Suprapubic skin (tissue), 4 donors: ENCODE measurements at regions not wholly inside any gene's neighbourhood (a gene's known extent, or its start where the extent isn't known, plus 50 kb on each side); places are given as distances from the start of the nearest gene placed in this dataset.
"Not testable (repeated sequence)": the region's sequence is repeated elsewhere in the genome, so short reads cannot be mapped to it uniquely, and the experiment has no call there.

Source experiments
- DNase-seq, 2 donors: peaks; one replicate each; pipeline ENCODE4 v3.0.0-alpha.2; 2019; ENCODE audit warnings: low spot score in 2 of 2
- H3K27ac ChIP-seq: fragments of 200-600 bp; sonication (generic); one replicate; pipeline ENCODE4 v1.5.1; 2019
- H3K27me3 ChIP-seq: fragments of 200-600 bp; sonication (generic); one replicate; pipeline ENCODE4 v1.5.1; 2019
- H3K36me3 ChIP-seq: fragments of 200-600 bp; sonication (generic); one replicate; pipeline ENCODE4 v1.5.1; 2019
- H3K4me1 ChIP-seq: fragments of 200-600 bp; sonication (generic); one replicate; pipeline ENCODE4 v1.5.1; 2019
- H3K4me3 ChIP-seq: fragments of 200-600 bp; sonication (generic); one replicate; pipeline ENCODE4 v1.5.1; 2019; ENCODE audit warnings: mild to moderate bottlenecking
- H3K9me3 ChIP-seq: fragments of 200-600 bp; sonication (generic); one replicate; pipeline ENCODE4 v1.5.1; 2019
- CTCF ChIP-seq, 2 donors: fragments of 200-600 bp in 1 of 2; fragments of 450-650 bp in 1 of 2; sonication (generic) in 1 of 2; IDR thresholded peaks; one replicate each; pipeline ENCODE4 v1.5.1; 2016 to 2019; ENCODE audit warnings: antibody characterized with exemption in 2 of 2, mild to moderate bottlenecking in 1 of 2, moderate library complexity in 1 of 2
- EP300 ChIP-seq: sonication (generic); formaldehyde crosslinking; IDR thresholded peaks from one replicate; pipeline ENCODE4 v1.6.1; 2017; ENCODE audit warnings: antibody characterized with exemption
- POLR2A ChIP-seq, 2 donors: fragments of 450-650 bp; IDR thresholded peaks; one replicate each; pipeline ENCODE4 v1.6.1; 2017; ENCODE audit warnings: antibody characterized with exemption in 2 of 2, mild to moderate bottlenecking in 2 of 2, moderate library complexity in 2 of 2
- POLR2AphosphoS5 ChIP-seq, 3 donors: sonication (generic); formaldehyde crosslinking; IDR thresholded peaks; one replicate each; pipeline ENCODE4 v1.6.1; 2017; ENCODE audit warnings: antibody characterized with exemption in 3 of 3
- WGBS: methylation state at CpG from one replicate; pipeline ENCODE4 v1.1.5; 2018; 5-methylcytosine and 5-hydroxymethylcytosine counted together

DNA sequence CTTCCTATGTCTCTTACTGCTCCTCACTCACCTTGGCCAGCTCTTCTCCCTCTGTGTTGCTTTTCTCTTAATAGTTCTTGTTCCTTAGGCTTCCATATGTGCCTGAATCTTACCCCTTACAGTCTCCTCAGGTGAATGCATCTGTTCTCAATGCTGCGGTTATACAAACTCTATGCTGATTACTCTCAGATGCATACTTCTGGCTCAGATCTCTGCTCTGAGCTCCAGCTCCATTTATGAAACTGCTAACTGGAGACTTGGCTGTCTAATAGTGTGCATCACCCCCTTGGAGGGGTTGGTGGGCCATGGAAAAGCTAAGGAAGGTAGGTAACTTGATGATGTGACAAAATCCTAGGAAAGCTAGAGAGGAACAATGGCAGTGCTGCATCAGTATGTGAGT, 422.5 kb downstream of the TMEM135 start:
- H3K27ac ChIP-seq: no peak overlapping the region
- TF ChIP-seq POLR2A (IDR thresholded peaks at IDR 0.05): no peak
- no peaks in the 10 kb centered on the region for H3K36me3 ChIP-seq
- no peaks in the 10 kb centered on the region for H3K9me3 ChIP-seq
- H3K4me1 ChIP-seq: no peaks in the 10 kb centered on the region
- H3K27me3 ChIP-seq: no peaks in the 10 kb centered on the region
- H3K4me3 ChIP-seq: no peak overlapping the region
- no peak for DNase-seq
- 79% methylated on average over 1 of the region's 1 CpG for WGBS

GRCh38 chr11:87459351-87459750, 421.6 kb downstream of the TMEM135 start:
- H3K36me3 ChIP-seq: no peaks in the 10 kb centered on the region
- H3K27ac ChIP-seq: no peak overlapping the region
- H3K4me3 ChIP-seq: no peak overlapping the region
- no peaks in the 10 kb centered on the region for H3K4me1 ChIP-seq
- H3K9me3 ChIP-seq: no peaks in the 10 kb centered on the region
- H3K27me3 ChIP-seq: no peaks in the 10 kb centered on the region
- DNase-seq: no peak
- 89% methylated on average over 3 of the region's 3 CpGs for WGBS
- TF ChIP-seq CTCF (IDR thresholded peaks at IDR 0.05): no peak
- TF ChIP-seq POLR2AphosphoS5 (IDR thresholded peaks at IDR 0.05): no peak
- TF ChIP-seq POLR2A (IDR thresholded peaks at IDR 0.05): no peak
- no peak for TF ChIP-seq EP300

DNA sequence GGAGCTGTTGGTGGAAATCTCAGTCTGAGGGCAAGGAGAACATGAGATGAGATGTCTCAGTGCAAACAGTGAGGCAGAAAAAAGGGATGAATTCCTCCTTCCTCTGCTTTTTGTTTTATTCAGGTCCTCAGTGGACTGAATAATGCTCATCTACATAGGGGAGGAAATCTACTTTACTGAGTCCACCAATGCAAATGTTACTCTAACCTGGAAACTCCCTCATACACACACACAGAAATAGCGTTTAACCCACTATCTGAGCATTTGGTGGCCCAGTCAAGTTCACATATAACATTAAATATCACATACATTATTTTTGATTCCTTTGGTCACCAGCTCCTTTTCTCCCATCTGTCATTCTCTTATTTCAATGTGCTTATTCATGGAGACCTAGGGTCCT, 418.8 kb downstream of the TMEM135 start:
- WGBS: 92% methylated on average over 1 of the region's 1 CpG

GRCh38 chr11:87455180-87455579, 417.4 kb downstream of the TMEM135 start:
- Histone ChIP-seq H3K4me3 (no peak overlapping the region), H3K9me3 (no peaks in the 10 kb centered on the region), H3K36me3 (no peaks in the 10 kb centered on the region), H3K27ac (no peak overlapping the region), H3K27me3 (no peaks in the 10 kb centered on the region), H3K4me1 (no peaks in the 10 kb centered on the region)
- no peak for DNase-seq
- TF ChIP-seq CTCF (IDR thresholded peaks at IDR 0.05) (no peak), POLR2A (IDR thresholded peaks at IDR 0.05) (no peak), EP300 (no peak), POLR2AphosphoS5 (IDR thresholded peaks at IDR 0.05) (no peak)
- WGBS: 73% methylated on average over 3 of the region's 3 CpGs

More for the DNA sequence above, 418.8 kb downstream of the TMEM135 start:
- TF ChIP-seq POLR2AphosphoS5 (IDR thresholded peaks at IDR 0.05) (no peak), EP300 (no peak), CTCF (IDR thresholded peaks at IDR 0.05) (no peak), POLR2A (IDR thresholded peaks at IDR 0.05) (no peak)
- no peaks in the 10 kb centered on the region for H3K4me1 ChIP-seq
- no peak for DNase-seq
- no peak overlapping the region for H3K27ac ChIP-seq
- H3K9me3 ChIP-seq: no peaks in the 10 kb centered on the region
- H3K36me3 ChIP-seq: no peaks in the 10 kb centered on the region
- no peak overlapping the region for H3K4me3 ChIP-seq
- H3K27me3 ChIP-seq: no peaks in the 10 kb centered on the region

DNA sequence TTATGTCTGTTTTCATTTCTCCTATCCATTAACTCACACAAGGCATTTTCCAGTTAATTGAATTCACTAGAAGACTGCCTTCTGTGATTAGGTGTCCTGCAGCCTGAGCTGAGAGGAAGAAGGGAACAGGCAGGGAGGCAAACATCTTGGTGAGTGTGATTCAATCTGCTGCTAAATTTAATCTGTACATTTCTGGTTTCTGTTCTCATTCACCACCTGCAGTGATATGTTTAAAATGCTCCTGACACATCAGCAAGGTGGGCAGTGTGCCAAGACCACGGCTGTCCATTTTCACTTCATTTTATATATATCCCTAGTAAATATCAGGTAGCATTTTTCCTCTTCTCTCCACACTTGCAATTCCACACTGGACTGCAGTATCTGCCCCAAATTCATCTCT, 416.5 kb downstream of the TMEM135 start:
- TF ChIP-seq POLR2AphosphoS5 (IDR thresholded peaks at IDR 0.05) (no peak), EP300 (no peak), POLR2A (IDR thresholded peaks at IDR 0.05) (no peak), CTCF (IDR thresholded peaks at IDR 0.05) (no peak)
- 0% methylated on average over 1 of the region's 1 CpG for WGBS
- Histone ChIP-seq H3K9me3 (no peaks in the 10 kb centered on the region), H3K27me3 (no peaks in the 10 kb centered on the region), H3K4me1 (no peaks in the 10 kb centered on the region), H3K4me3 (no peak overlapping the region), H3K27ac (no peak overlapping the region), H3K36me3 (no peaks in the 10 kb centered on the region)
- no peak for DNase-seq

DNA sequence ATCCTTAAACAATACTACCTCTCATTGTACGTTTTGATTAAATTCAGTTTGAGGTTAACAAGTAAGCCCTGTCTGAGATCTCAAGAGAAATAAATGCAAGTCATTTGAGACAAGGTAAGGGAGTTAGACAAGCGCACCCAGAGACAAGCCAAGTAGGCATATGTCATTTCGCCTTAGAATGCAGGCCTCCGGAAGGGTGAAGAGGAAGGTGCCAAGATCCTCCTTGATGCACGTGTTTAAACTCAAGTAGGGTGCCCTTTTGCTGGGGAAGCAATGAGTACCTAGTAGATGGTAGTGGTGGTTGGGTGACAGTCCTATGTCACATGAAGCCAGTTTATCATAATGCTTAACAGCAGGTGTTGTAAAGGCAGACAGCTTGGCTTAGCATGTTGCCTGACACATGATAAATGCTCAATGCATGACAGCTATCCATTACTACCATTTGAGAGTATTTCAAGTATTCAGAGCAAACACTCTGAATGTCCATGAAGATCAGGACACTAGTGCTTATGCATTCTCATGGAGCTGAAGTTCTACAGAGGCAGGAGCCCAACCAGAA, 415.9 kb downstream of the TMEM135 start:
- DNase-seq: no peak
- Histone ChIP-seq H3K27ac (no peak overlapping the region), H3K27me3 (no peaks in the 10 kb centered on the region), H3K4me3 (no peak overlapping the region), H3K4me1 (no peaks in the 10 kb centered on the region), H3K9me3 (no peaks in the 10 kb centered on the region), H3K36me3 (no peaks in the 10 kb centered on the region)
- no peak for TF ChIP-seq POLR2A (IDR thresholded peaks at IDR 0.05)
- TF ChIP-seq CTCF (IDR thresholded peaks at IDR 0.05): no peak
- TF ChIP-seq POLR2AphosphoS5 (IDR thresholded peaks at IDR 0.05): no peak
- TF ChIP-seq EP300: no peak
- WGBS: 92% methylated on average over 5 of the region's 5 CpGs

GRCh38 chr11:87452025-87452424, 414.3 kb downstream of the TMEM135 start:
- H3K4me3 ChIP-seq, H3K27me3 ChIP-seq, DNase-seq, H3K4me1 ChIP-seq, H3K9me3 ChIP-seq, H3K36me3 ChIP-seq, H3K27ac ChIP-seq: not testable (repeated sequence)
- WGBS: 87% methylated on average over 2 of the region's 2 CpGs
